Stimulated activated effector memory CD8-positive, alpha-beta T cell treated with anti-CD3 and anti-CD28 coated beads, Interleukin-12 subunit alpha, Interleukin-12 subunit beta, amount 100 ng/mL, for 72 hours (primary cell): ENCODE measurements at regions not wholly inside any gene's neighbourhood (a gene's known extent, or its start where the extent isn't known, plus 50 kb on each side); places are given as distances from the start of the nearest gene placed in this dataset.
A peak's percentile ranks its signal among the peaks of the same experiment; 100 is the strongest.

Experiments used
- ATAC-seq: fragments of 150-1000 bp; cut with Tn5 transposase; 2 replicates; pipeline ENCODE4 v1.10.0; 2021
- DNase-seq, 2 donors: peaks; one replicate each; pipeline ENCODE4 v3.0.0; 2021 to 2022; ENCODE audit warnings: low spot score in 2 of 2
- H3K27ac Mint-ChIP-seq: one replicate; pipeline ENCODE4 v1.8.0; 2022; ENCODE audit warnings: mild to moderate bottlenecking, mixed read lengths
- H3K36me3 Mint-ChIP-seq: one replicate; pipeline ENCODE4 v1.8.0; 2022; ENCODE audit warnings: mild to moderate bottlenecking, mixed read lengths
- H3K4me1 Mint-ChIP-seq: one replicate; pipeline ENCODE4 v1.8.0; 2022; ENCODE audit warnings: mixed read lengths
- H3K4me3 Mint-ChIP-seq: one replicate; pipeline ENCODE4 v1.8.0; 2022; ENCODE audit warnings: mild to moderate bottlenecking, mixed read lengths
- H3K9me3 Mint-ChIP-seq: one replicate; pipeline ENCODE4 v1.8.0; 2022; ENCODE audit warnings: mixed read lengths

GRCh38 chr4:108533245-108533844 is 87.0 kb upstream of the RPL34 start:
- no peak for ATAC-seq
- no peak overlapping the region for H3K4me3 Mint-ChIP-seq
- no peaks in the 10 kb centered on the region for H3K36me3 Mint-ChIP-seq
- H3K9me3 Mint-ChIP-seq = no peaks in the 10 kb centered on the region
- H3K27ac Mint-ChIP-seq = no peak overlapping the region
- no peak for DNase-seq
- H3K4me1 Mint-ChIP-seq = peaks cover 9% of the 10 kb centered on the region

- Mint-ChIP-seq H3K36me3 (no peaks in the 10 kb centered on the region), H3K4me1 (peaks cover 15% of the 10 kb centered on the region), H3K27ac (no peak overlapping the region), H3K4me3 (no peak overlapping the region), H3K9me3 (no peaks in the 10 kb centered on the region)
- no peak for ATAC-seq
- DNase-seq = no peak
These were observed 87.6 kb upstream of the RPL34 start for GRCh38 chr4:108532738-108533137.

- DNase-seq (no peak), ATAC-seq (no peak)
- Mint-ChIP-seq H3K9me3 (no peaks in the 10 kb centered on the region), H3K4me3 (no peak overlapping the region), H3K36me3 (no peaks in the 10 kb centered on the region), H3K27ac (no peak overlapping the region), H3K4me1 (peaks cover 21% of the 10 kb centered on the region)
These were observed 88.2 kb upstream of the RPL34 start for GRCh38 chr4:108532187-108532586.

- ATAC-seq (no peak), DNase-seq (no peak)
- Mint-ChIP-seq H3K36me3 (no peaks in the 10 kb centered on the region), H3K4me1 (peaks cover 22% of the 10 kb centered on the region), H3K9me3 (no peaks in the 10 kb centered on the region), H3K4me3 (no peak overlapping the region), H3K27ac (no peak overlapping the region)
These were observed 88.9 kb upstream of the RPL34 start for GRCh38 chr4:108531461-108531860.

- no peak overlapping the region for H3K4me3 Mint-ChIP-seq
- DNase-seq = no peak
- ATAC-seq = no peak
- no peak overlapping the region for H3K27ac Mint-ChIP-seq
- H3K9me3 Mint-ChIP-seq = peaks cover 3% of the 10 kb centered on the region
- H3K4me1 Mint-ChIP-seq = peaks cover 22% of the 10 kb centered on the region
- no peaks in the 10 kb centered on the region for H3K36me3 Mint-ChIP-seq
These were observed 90.1 kb upstream of the RPL34 start for GRCh38 chr4:108529984-108530905.

- ATAC-seq = no peak
- Mint-ChIP-seq H3K9me3 (peaks cover 3% of the 10 kb centered on the region), H3K27ac (no peak overlapping the region), H3K4me3 (no peak overlapping the region), H3K4me1 (peaks cover 22% of the 10 kb centered on the region), H3K36me3 (no peaks in the 10 kb centered on the region)
- DNase-seq = no peak
These were observed 91.3 kb upstream of the RPL34 start for GRCh38 chr4:108529102-108529501.

- Mint-ChIP-seq H3K36me3 (no peaks in the 10 kb centered on the region), H3K4me3 (peak overlapping the region; percentile 15), H3K27ac (peak overlapping the region; percentile 13), H3K9me3 (peaks cover 3% of the 10 kb centered on the region), H3K4me1 (peaks cover 22% of the 10 kb centered on the region)
- ATAC-seq (peak; percentile 51), DNase-seq (peak in 1 of 2 donors; percentile 2)
These were observed 92.7 kb upstream of the RPL34 start for GRCh38 chr4:108527723-108528122.

- no peaks in the 10 kb centered on the region for H3K9me3 Mint-ChIP-seq
- H3K4me1 Mint-ChIP-seq = peaks cover 9% of the 10 kb centered on the region
- H3K36me3 Mint-ChIP-seq = no peaks in the 10 kb centered on the region
- DNase-seq = no peak
- no peak for ATAC-seq
- H3K4me3 Mint-ChIP-seq = no peak overlapping the region
- no peak overlapping the region for H3K27ac Mint-ChIP-seq
These were observed 99.6 kb upstream of the RPL34 start for GRCh38 chr4:108520807-108521206.

- no peaks in the 10 kb centered on the region for H3K36me3 Mint-ChIP-seq
- no peak overlapping the region for H3K27ac Mint-ChIP-seq
- DNase-seq = no peak
- H3K4me1 Mint-ChIP-seq = peaks cover 9% of the 10 kb centered on the region
- H3K9me3 Mint-ChIP-seq = no peaks in the 10 kb centered on the region
- ATAC-seq = peak; percentile 86
- H3K4me3 Mint-ChIP-seq = no peak overlapping the region
These were observed 100.3 kb upstream of the RPL34 start for GRCh38 chr4:108519911-108520601.

- H3K9me3 Mint-ChIP-seq = no peaks in the 10 kb centered on the region
- H3K36me3 Mint-ChIP-seq = no peaks in the 10 kb centered on the region
- no peak overlapping the region for H3K4me3 Mint-ChIP-seq
- DNase-seq = no peak
- no peak overlapping the region for H3K27ac Mint-ChIP-seq
- peaks cover 9% of the 10 kb centered on the region for H3K4me1 Mint-ChIP-seq
- ATAC-seq = no peak
These were observed 101.1 kb upstream of the RPL34 start for GRCh38 chr4:108519208-108519833.

- Mint-ChIP-seq H3K9me3 (no peaks in the 10 kb centered on the region), H3K4me1 (peaks cover 14% of the 10 kb centered on the region), H3K36me3 (no peaks in the 10 kb centered on the region), H3K27ac (no peak overlapping the region), H3K4me3 (no peak overlapping the region)
- DNase-seq (no peak), ATAC-seq (no peak)
These were observed 107.5 kb upstream of the RPL34 start for GRCh38 chr4:108512615-108513505.

- ATAC-seq (no peak), DNase-seq (no peak)
- Mint-ChIP-seq H3K36me3 (no peaks in the 10 kb centered on the region), H3K9me3 (no peaks in the 10 kb centered on the region), H3K27ac (no peak overlapping the region), H3K4me1 (peaks cover 14% of the 10 kb centered on the region), H3K4me3 (no peak overlapping the region)
These were observed 108.8 kb upstream of the RPL34 start for GRCh38 chr4:108511618-108512017.

GRCh38 chr4:108502356-108502755 is 118.0 kb upstream of the RPL34 start:
- Mint-ChIP-seq H3K4me1 (no peaks in the 10 kb centered on the region), H3K9me3 (no peaks in the 10 kb centered on the region), H3K4me3 (no peak overlapping the region), H3K27ac (no peak overlapping the region), H3K36me3 (no peaks in the 10 kb centered on the region)
- no peak for DNase-seq
- no peak for ATAC-seq

GRCh38 chr4:108498925-108499324 is 121.5 kb upstream of the RPL34 start:
- Mint-ChIP-seq H3K9me3 (peaks cover 8% of the 10 kb centered on the region), H3K4me1 (no peaks in the 10 kb centered on the region), H3K27ac (no peak overlapping the region), H3K4me3 (no peak overlapping the region), H3K36me3 (no peaks in the 10 kb centered on the region)
- DNase-seq = no peak
- no peak for ATAC-seq

GRCh38 chr4:108493596-108493931 is 126.8 kb upstream of the RPL34 start:
- Mint-ChIP-seq H3K4me1 (no peaks in the 10 kb centered on the region), H3K9me3 (peaks cover 16% of the 10 kb centered on the region), H3K27ac (no peak overlapping the region), H3K36me3 (no peaks in the 10 kb centered on the region), H3K4me3 (no peak overlapping the region)
- no peak for DNase-seq
- ATAC-seq = no peak
